GM12892 (cell line): ENCODE measurements at regions not wholly inside any gene's neighbourhood (a gene's known extent, or its start where the extent isn't known, plus 50 kb on each side); places are given as distances from the start of the nearest gene placed in this dataset.

Experiments
- POLR2A ChIP-seq: IDR thresholded peaks from 2 replicates; pipeline ENCODE4 v1.6.1; 2011; ENCODE audit warnings: low read depth, low read length, control low read depth
- POLR2AphosphoS5 ChIP-seq: IDR thresholded peaks from 2 replicates; pipeline ENCODE4 v1.6.1; 2011; ENCODE audit warnings: low read depth, low read length, control low read depth

GRCh38 chr13:29978211-29978610, 127.8 kb upstream of the UBL3 start:
- TF ChIP-seq POLR2AphosphoS5 = no peak
- no peak for TF ChIP-seq POLR2A
